SH-SY5Y (cell line): ENCODE measurements at regions not wholly inside any gene's neighbourhood (a gene's known extent, or its start where the extent isn't known, plus 50 kb on each side); places are given as distances from the start of the nearest gene placed in this dataset.

Experiments
- GATA2 ChIP-seq: IDR thresholded peaks from 2 replicates; pipeline ENCODE4 v1.6.1; 2011; ENCODE audit warnings: mild to moderate bottlenecking, low read depth, low read length
- GATA3 ChIP-seq: IDR thresholded peaks from 2 replicates; pipeline ENCODE4 v1.6.1; 2011; ENCODE audit warnings: low read depth, mild to moderate bottlenecking, low read length, moderate library complexity

- TF ChIP-seq GATA2 (no peak), GATA3 (no peak)
Measured at GRCh38 chr2:4098137-4098536, 394.8 kb downstream of the DCDC2C start.
